HG03469 (cell line): ENCODE measurements at regions not wholly inside any gene's neighbourhood (a gene's known extent, or its start where the extent isn't known, plus 50 kb on each side); places are given as distances from the start of the nearest gene placed in this dataset.

Experiments used
- ATAC-seq: cut with Tn5 transposase; IDR thresholded peaks from one replicate; pipeline ENCODE4 v1.9.1; 2021; ENCODE audit warnings: mild to moderate bottlenecking, moderate library complexity, moderate number of reproducible peaks; ENCODE audit not compliant: unreplicated experiment

DNA sequence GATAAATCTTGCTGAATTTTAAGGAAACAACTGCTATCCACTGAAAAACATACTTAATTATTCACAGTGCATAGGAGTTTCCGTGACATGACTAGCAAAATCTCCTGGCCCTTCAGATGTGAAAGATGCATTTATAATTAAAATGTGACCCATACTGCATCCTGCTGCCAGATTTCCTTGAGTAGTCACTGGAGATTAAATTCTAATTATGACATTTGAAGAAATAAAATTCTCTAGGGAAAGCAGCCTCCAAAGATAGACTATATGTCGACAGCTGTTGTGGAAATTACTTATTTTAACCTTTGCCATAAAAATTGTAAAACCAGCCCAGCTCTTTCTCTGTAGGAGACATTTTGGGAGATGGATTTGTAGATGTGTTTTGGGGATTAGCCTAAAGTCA is 193.6 kb upstream of the SMC2 start:
- no peak for ATAC-seq

DNA sequence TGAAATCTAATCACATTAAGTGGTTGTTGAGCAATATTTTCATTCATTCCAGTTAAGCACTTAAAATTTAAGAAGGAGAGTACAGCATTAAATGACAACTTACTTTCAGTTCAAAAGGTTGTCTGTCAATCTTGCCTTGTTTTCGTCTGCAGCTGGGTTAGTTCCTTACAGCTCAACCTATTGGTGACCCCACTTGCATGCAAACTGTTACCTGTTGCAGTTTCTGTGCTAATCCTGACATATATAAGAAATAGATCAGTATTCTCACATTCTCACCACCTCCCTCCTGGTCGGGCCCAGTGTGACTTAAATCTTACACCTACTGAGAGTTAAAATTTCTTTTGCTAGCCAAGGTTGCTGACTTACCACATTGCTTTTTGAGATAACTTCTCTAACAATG is 191.8 kb upstream of the SMC2 start:
- no peak for ATAC-seq

DNA sequence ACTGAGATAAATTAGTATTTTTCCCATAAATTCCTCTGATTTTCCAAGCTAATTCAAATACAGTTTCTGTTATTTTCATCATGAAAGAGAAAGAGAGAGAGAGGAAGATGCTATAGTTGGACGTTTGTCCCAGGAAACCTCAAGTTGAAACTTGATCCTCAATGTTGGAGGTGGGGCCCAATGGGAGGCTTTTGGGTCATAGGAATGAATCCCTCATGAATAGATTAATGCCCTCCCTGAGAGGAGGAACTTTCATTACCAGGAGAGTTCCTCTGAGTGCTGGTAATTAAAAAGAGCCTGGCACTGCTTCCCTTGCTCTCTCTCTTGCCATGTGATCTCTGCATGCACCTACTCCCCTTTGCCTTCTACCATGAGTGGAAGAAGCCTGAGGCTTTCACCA is 189.9 kb upstream of the SMC2 start:
- no peak for ATAC-seq

DNA sequence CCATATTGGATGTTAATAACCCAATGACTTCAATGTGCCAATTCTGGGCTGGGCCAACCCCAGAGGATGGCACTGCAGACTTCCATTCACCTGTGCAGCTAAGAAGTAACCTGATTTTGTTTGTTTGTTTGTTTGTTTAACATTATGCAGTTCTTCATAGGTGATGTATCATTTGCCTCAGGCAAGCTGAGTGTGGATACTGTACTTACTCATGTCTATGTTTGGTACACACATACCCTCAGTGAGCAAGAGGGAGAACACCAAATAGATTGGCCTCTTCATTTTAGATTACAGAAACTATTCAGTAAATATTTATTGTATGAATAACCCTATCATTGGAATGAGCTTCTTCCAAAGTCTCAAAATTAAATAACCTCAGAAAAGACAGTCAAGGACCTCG is 180.2 kb upstream of the SMC2 start:
- no peak for ATAC-seq

DNA sequence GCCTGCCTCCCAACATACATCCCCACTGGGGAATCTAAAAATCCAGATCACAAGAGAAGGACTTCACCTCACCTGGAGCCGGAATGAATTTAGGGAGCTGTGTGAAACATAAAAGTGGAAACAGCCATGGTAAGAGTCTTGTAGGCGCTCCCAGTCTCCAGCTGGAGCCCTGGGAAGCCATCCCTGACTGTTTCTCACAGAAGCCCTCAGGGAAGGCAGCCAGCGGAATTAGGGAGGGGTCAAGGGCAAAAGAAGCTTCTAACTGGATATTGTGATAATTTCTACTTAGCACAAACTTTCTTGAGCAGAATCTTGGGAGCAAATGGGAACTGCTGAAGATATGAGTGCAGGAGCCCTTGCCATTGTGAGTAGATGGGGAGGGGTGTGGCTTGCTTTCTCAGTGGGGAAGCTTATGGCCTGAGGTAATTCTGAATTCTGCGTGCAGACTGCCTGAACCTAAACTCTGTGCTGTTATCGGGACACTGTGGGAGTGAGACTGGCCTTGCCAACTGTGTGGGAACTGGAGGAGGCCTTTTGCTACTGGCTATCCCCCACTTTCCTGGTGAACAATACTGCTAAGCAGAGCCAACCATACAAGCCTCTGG is 174.4 kb upstream of the SMC2 start:
- no peak for ATAC-seq

DNA sequence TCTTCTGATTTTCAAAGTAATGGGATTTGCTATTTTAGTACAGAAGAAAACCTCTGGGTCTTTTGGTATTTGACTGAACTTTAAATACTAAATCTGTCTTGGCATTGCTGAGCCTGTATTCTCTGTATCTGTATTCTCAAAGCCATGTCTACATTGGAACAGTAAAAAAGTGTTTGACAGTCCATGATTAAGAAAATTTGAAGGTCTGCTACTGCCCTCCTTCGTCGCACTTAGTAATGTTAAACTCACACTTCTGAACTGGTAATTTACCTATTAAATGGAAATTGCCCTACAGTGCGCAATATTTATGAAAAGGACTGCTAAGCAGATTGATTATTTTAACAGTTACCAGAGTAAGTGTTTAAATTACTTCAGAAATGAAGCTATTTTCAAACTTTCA is 165.7 kb upstream of the SMC2 start:
- no peak for ATAC-seq

DNA sequence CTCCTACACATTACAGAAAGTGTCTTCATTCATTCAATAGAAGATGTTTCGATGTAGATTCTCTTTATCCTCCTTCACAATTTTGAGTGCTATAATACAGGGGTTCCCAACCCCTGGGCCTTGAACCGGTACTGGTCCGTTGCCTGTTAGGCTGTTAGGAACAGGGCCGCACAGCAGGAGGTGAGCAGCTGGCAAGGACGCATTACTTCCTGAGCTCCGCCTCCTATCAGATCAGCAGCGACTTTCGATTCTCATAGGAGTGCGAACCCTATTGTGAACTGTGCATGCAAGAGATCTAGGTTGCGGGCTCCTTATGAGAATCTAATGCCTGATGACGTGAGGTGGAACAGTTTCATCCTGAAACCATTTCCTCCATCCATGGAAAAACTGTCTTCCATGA is 153.0 kb upstream of the SMC2 start:
- ATAC-seq: no peak

DNA sequence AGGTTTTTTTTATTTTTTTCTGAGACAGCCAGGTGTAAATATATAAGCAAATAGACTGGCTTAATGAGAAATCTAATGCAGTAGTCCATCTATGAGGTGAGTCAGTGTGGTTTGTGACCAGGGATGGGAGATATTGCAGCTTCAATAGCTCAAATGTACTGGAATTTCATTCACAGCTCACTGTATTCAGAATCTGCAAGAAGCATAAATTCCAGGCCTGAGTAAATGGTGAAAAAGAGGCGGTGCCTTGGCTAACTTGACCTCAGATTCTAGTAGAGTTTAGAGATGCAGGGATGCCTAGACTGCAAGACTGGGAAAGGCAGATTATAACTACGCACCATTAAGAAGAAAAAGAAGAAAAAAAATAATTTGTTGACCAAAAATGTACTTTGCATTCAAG is 151.9 kb upstream of the SMC2 start:
- no peak for ATAC-seq

DNA sequence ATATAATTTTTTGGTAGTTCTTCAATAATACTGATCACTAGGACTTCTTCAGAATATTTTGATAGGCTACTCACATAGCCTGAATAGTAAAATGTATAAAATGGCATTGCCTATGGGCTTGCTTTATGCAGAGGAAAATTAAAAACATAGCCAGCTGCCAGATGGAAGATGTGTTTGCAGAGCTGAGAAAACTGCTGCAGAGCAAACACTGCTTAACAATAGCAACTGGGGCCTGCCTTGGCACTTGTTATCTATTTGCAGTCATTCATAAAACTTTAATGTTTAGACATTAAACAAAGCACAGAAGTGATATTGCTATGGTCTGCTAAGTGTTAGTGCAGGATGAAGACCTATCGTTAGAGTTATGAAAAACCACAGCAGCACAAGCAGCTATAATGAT is 151.5 kb upstream of the SMC2 start:
- ATAC-seq: no peak

DNA sequence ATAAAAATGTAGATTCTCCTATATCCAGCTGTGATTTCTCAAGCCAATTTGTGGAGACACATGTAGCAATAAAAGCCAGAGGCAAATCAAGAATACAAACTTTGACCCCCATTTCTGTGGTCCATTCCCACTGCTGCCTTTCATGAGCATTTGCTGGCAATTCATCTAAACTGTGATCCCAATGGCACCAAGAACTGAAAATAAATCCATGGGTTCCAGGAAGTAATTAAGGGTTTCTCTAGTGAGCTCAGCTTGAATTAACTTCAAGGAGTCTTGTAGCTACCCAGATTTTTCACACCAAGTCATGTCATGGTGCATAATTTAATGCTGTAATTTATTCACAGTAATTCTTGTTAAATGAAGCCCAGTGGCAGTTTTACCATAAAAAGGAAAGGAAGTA is 145.0 kb upstream of the SMC2 start:
- ATAC-seq: no peak

DNA sequence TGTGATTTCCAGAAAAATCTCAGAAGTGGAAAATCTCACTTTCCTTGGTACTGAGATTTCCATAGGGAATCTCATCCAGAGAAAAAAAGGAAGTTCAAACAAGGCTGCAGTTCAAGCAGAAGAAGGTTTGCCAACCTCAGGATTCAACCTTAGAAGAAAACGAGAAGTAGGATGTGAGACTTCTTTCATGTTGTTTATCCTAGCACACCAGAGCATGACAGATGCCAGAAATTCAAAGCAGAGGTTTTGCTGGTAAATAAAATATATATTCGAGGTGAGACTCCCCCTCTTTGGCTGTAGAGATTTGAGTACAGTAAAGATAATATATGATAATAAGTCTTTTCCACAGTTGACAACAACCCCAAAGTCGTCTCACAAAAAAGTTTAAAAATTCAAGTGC is 116.9 kb upstream of the SMC2 start:
- no peak for ATAC-seq

DNA sequence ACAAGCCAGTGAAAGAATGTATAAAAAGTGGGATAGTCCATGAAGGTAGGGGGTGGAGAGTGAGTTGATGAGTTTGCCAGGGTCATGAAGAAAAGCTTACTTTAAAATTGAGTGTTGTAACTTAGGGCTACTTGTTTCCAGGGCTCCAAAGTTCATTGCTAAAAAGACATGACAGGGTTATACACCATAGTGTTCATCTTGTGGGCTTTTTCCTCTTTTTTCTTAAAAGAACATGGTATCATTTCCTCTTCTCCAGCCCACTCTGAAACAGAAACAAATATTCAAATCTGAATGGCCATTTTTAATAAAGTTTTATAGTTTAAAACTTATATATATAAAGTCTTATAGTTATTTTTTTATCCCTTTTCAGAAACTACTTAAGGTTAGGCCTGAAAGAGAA is 115.7 kb upstream of the SMC2 start:
- no peak for ATAC-seq

DNA sequence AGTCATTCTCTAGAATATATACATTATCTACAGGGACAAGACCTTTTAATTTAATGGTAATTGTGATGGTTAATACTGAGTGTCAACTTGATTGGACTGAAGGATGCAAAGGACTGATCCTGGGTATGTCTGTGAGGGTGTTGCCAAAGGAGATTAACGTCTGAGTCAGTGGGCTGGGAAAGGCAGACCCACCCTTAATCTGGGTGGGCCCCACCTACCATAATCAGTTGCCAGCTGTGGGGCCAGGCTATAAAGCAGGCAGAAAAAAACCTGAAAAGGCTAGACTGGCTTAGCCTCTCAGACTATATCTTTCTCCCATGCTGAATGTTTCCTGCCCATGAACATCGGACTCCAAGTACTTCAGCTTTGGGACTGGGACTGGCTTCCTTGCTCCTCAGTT is 112.2 kb upstream of the SMC2 start:
- ATAC-seq: no peak

DNA sequence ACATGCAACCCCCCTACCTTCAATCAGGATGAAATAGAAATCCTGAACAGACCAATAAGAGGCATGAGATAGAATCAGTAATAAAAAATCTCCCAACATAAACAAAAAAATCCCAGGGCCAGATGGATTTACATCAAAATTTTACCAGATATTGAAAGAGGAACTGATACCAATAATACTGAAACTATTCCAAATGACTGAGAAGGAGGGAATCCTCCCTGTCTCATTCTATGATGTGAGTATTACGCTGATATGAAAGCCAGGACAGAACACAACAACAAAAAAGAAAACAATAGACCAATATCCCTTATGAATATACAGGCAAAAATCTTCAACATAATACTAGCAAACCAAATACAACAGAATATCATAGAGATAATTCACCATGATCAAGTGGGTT is 109.0 kb upstream of the SMC2 start:
- ATAC-seq: no peak

DNA sequence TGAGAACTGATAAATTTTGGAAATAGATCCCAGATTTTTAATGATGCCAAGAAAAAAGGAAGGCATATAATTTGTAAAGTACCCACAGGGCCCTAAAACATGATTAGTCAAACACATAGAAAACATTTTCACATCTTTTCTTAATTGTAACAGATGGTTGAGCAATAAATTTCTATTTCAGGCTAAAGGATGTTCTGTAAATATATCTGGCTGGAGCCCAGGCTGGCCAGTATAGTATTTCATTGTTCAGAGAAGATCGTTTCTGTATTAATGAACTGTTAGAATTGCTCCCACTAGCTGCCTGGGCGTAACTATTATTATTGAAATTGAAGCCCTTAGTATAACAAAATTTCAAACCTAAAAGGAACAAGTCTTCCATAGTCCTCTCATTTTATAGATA is 105.3 kb upstream of the SMC2 start:
- ATAC-seq: no peak

DNA sequence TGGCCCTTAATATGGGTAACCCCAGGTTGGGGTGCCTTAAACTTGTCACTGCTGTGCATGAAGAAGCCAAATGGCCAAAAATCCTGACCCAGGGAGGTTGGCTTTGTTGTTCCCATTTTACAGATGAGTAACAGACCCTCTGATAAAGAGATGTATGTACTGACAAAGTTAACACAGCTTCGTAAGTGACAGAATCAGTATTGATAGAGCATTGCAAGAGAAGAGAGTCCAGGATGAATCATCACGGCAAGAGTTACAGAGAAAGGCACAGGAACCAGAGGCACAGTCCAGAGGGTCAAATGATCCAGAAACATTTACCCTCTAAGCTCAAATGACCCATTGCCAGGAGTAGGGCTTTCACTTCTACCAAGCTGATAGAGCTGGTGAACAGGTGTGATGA is 103.8 kb upstream of the SMC2 start:
- ATAC-seq: no peak

DNA sequence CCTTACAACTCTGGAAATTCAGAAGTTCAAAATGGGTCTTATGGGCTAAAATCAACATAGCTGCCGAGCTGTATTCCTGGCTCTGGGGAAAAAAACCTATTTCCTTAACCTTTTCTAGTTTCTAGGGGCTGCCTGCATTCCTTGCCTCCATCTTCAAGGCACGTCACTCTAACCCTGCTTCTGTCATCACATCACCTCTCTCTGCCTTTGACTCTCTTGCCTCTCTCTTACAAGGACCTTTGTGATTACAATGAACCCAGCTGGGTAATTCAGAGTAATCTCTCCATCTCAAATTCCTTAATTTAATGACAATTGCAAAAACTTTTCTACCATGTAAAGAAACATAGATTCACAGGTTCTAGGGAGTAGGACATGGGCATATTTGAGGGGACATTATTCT is 103.1 kb upstream of the SMC2 start:
- no peak for ATAC-seq

DNA sequence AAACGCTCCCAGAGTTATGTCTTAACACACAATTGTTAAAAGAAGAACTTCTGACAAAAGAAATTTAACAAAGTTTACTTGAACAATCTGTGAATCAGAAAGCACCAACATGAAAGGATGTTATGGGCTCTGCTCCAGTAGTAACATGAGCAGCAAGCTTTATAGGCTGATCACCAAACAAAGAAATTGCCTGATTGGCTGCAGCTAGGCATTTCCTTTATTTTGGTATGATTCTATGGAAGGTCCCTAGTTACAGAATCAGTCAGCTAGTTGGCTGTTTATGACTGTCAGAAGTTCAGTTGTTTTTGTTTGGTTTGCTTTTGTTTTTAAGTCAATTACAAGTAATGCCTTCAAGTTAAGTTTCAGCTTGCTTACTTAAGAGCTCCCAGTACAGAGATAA is 102.4 kb upstream of the SMC2 start:
- ATAC-seq: peak; percentile 54

DNA sequence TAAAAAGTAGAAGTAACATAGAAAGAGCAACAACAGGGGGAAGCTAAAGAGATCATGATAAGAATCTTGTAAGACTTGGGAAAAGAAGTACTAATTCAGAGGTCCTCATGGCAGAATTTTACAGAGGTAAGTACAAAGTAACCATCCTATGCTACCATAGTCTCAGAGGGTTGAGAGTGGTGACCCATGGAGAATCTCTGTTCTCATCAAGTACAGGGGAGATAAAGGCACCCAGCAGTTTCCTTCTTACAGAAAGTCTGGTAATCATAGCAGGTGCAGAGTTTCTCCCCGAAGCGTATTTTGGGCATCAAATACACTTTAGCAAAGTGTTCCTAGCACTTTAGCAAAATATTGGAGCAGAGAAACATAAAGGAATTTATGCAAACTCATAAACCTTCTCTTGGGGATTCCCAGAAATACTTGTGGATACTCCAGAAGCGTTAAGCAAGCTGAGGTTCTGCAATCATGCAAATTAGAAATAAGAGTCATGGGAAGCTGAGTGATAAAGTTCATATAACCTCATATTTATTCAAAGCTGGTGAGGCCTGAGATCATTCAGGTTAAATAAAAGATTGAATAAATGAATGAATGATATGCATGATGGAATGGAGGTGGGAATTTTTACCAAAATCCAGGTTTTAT is 101.0 kb upstream of the SMC2 start:
- ATAC-seq: no peak

DNA sequence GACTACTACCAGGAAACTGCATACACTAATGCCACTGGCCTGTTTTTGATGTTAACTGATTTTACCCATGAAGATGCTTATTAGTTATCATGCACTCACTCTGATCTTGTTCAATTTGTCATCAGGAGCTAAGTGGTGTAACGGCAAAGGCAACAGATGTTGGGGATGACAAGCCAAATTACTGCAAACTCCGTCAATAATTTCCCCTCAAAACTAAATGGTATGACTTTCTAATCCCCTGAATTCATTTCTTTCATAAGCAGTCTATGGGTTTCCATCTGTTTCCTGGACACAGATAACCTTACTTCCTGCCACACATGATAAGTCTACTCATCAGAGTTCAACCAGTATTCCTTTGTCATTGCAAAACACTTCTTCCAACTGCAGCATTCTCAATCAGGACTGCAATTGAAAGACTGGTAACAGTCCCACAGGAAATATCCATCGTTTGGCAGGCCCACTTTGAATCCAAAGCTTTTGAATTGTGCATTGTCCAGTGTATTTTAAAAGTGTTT is 96.2 kb upstream of the SMC2 start:
- no peak for ATAC-seq

DNA sequence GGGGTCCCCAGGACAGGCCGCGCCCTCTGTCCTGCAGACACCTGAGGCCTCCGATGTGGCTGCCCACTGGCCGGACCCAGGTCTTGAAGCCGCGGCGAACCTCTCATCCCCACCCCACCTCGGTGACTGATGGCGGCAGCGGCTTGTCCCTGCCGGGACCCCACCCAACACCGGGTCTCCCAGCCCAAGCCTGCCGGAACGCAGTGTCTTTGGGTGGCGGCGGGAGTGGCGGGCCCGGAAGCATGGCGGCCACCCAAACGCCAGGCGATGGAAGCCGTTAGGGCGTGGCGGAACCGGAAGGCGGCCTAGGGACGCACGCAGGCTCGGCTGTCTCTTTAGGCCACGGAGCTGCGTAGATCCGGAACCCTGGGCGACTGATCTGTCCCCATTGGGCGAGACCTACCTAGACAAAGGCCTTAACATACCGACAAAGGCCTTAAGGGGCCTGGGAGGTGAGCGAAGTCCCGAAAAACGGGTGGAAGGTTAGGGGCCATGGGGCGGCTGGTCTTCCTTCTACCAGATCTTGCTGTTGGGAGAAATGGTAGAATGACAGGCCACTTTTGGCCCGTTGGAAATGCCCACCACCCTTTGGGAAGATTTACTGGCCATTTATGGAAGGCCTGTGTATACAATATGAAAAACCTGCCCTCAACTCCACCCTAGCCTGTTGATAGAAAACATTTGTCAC is 94.6 kb upstream of the SMC2 start:
- no peak for ATAC-seq

DNA sequence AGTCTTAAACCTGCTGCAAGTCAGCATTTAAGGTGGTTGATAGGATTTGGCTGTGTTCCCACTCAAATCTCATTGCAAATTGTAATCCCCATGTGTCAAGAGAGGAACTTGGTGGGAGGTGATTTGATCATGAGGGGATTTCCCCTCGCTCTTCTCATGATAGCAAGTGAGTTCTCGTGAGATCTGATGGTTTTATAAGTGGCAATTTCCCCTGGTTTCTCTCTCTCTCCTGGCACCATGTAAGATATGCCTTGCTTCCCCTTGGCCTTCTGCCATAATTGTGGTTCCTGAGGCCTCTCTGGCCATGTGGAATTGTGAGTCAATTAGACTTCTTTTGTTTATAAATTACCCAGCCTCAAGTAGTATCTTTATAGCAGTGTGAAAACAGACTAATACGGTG is 84.3 kb upstream of the SMC2 start:
- no peak for ATAC-seq
